Mesenchymal stem cell (in vitro differentiated cells and primary cell): ENCODE measurements at regions not wholly inside any gene's neighbourhood (a gene's known extent, or its start where the extent isn't known, plus 50 kb on each side); places are given as distances from the start of the nearest gene placed in this dataset.

Experiments
- DNase-seq: peaks from one replicate; pipeline ENCODE4 v3.0.0-alpha.2; 2013
- H2AFZ ChIP-seq: one replicate; pipeline ENCODE4 v1.6.1; 2013; ENCODE audit warnings: low read depth, mild to moderate bottlenecking, control low read depth, inconsistent platforms, low read length, moderate library complexity
- H2AK5ac ChIP-seq: 2 replicates; pipeline ENCODE4 v1.6.1; 2013; ENCODE audit warnings: low read length, moderate library complexity, mild to moderate bottlenecking, inconsistent platforms; ENCODE audit not compliant: severe bottlenecking
- H2BK120ac ChIP-seq: one replicate; pipeline ENCODE4 v1.6.1; 2013; ENCODE audit warnings: low read depth, mild to moderate bottlenecking, inconsistent platforms, low read length, moderate library complexity
- H2BK12ac ChIP-seq, 2 experiments: one replicate each; pipeline ENCODE4 v1.6.1; 2013; ENCODE audit warnings: inconsistent platforms in 2 of 2, low read length in 2 of 2, mild to moderate bottlenecking in 2 of 2, moderate library complexity in 2 of 2, control low read depth in 1 of 2
- H2BK15ac ChIP-seq: one replicate; pipeline ENCODE4 v1.6.1; 2013; ENCODE audit warnings: mild to moderate bottlenecking, low read depth, inconsistent platforms; ENCODE audit not compliant: poor library complexity, severe bottlenecking
- H2BK5ac ChIP-seq: 2 replicates; pipeline ENCODE4 v1.6.1; 2013; ENCODE audit warnings: low read depth, mild to moderate bottlenecking, low read length, control low read depth, inconsistent platforms; ENCODE audit not compliant: poor library complexity, severe bottlenecking
- H3K14ac ChIP-seq, 2 experiments: one replicate each; pipeline ENCODE4 v1.6.1; 2013; ENCODE audit warnings: inconsistent platforms in 2 of 2, low read length in 2 of 2, control low read depth in 1 of 2, mild to moderate bottlenecking in 1 of 2, moderate library complexity in 1 of 2
- H3K18ac ChIP-seq, 2 experiments: one replicate each; pipeline ENCODE4 v1.6.1; 2013; ENCODE audit warnings: inconsistent platforms in 2 of 2, low read length in 2 of 2, control low read depth in 1 of 2, low read depth in 1 of 2, mild to moderate bottlenecking in 1 of 2
- H3K23ac ChIP-seq, 2 experiments: one replicate each; pipeline ENCODE4 v1.6.1; 2013; ENCODE audit warnings: inconsistent platforms in 2 of 2, low read length in 2 of 2, mild to moderate bottlenecking in 2 of 2, moderate library complexity in 2 of 2, control low read depth in 1 of 2
- H3K27ac ChIP-seq: 2 replicates; pipeline ENCODE4 v1.5.1; 2013; ENCODE audit warnings: mild to moderate bottlenecking, moderate library complexity, low read length, control low read depth, inconsistent platforms; ENCODE audit not compliant: poor library complexity, severe bottlenecking
- H3K27me3 ChIP-seq, 2 experiments: 2 replicates each; pipeline versions ENCODE4 v1.6.1 to v1.7.0; 2013; ENCODE audit warnings: low read length in 2 of 2, mild to moderate bottlenecking in 2 of 2, moderate library complexity in 2 of 2, control low read depth in 1 of 2, inconsistent platforms in 1 of 2; ENCODE audit not compliant: control insufficient read depth in 1 of 2, insufficient read depth in 1 of 2
- H3K36me3 ChIP-seq, 2 experiments: 2 replicates each; pipeline versions ENCODE4 v1.6.1 to v1.7.0; 2013; ENCODE audit warnings: low read length in 2 of 2, control low read depth in 1 of 2, inconsistent platforms in 1 of 2, low read depth in 1 of 2, mild to moderate bottlenecking in 1 of 2; ENCODE audit not compliant: insufficient read depth in 2 of 2, control insufficient read depth in 1 of 2
- H3K4ac ChIP-seq, 2 experiments: one replicate each; pipeline ENCODE4 v1.6.1; 2013; ENCODE audit warnings: inconsistent platforms in 2 of 2, low read length in 2 of 2, mild to moderate bottlenecking in 2 of 2, moderate library complexity in 2 of 2, control low read depth in 1 of 2, low read depth in 1 of 2
- H3K4me1 ChIP-seq: 2 replicates; pipeline ENCODE4 v1.6.1; 2013; ENCODE audit warnings: low read depth, low read length, control low read depth; ENCODE audit not compliant: control insufficient read depth, insufficient read depth
- H3K4me2 ChIP-seq: 2 replicates; pipeline ENCODE4 v1.6.1; 2013; ENCODE audit warnings: low read length, mild to moderate bottlenecking, inconsistent platforms; ENCODE audit not compliant: poor library complexity, severe bottlenecking
- H3K4me3 ChIP-seq, 2 experiments: 2 replicates each; pipeline versions ENCODE4 v1.5.1 to v1.7.0; 2013; ENCODE audit warnings: low read length in 2 of 2, mild to moderate bottlenecking in 2 of 2, control low read depth in 1 of 2, low read depth in 1 of 2; ENCODE audit not compliant: insufficient read depth in 1 of 2
- H3K79me1 ChIP-seq: replicated peaks from 2 replicates; pipeline ENCODE4 v1.6.1; 2013; ENCODE audit warnings: mild to moderate bottlenecking, control low read depth, low read length, inconsistent platforms; ENCODE audit not compliant: poor library complexity, severe bottlenecking
- H3K9ac ChIP-seq: 2 replicates; pipeline ENCODE4 v1.7.0; 2013; ENCODE audit warnings: mild to moderate bottlenecking, low read length, moderate library complexity
- H3K9me3 ChIP-seq: 2 replicates; pipeline ENCODE4 v1.7.0; 2013; ENCODE audit warnings: mild to moderate bottlenecking, low read length; ENCODE audit not compliant: control insufficient read depth
- H4K8ac ChIP-seq: one replicate; pipeline ENCODE4 v1.6.1; 2013; ENCODE audit warnings: inconsistent platforms, mild to moderate bottlenecking, low read length, moderate library complexity
- H4K91ac ChIP-seq: one replicate; pipeline ENCODE4 v1.6.1; 2013; ENCODE audit warnings: mild to moderate bottlenecking, low read length, inconsistent platforms
- WGBS: methylation state at CpG from one replicate; pipeline ENCODE4 v1.1.7; 2013; ENCODE audit warnings: mixed read lengths; 5-methylcytosine and 5-hydroxymethylcytosine counted together

DNA sequence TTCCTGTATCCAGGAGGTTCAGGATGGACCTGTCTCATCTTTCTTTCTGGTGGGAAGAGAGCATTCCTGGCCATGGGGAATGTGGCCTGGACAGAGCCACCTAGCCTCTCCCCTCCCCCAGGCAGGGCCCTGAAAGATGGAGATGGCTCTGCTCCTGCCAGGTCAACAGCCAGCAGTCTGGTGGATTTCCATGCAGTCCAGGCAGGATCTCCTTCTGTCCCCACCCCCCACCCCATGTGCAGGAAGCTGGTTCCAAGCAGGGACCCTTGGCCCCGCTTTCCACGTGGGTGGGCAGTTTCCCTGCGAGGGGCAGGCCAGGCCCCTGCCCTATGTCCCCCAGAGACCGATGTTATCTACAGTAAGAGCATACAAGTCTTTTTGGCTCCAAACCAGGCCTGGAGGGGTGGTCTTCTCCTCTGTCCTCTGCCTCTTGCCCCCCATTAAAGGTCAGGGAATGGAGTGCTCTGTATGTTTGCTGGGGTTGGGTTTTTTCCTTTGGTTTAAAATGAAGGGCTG lies 240.5 kb downstream of the SEC14L1 start:
- Histone ChIP-seq H3K4me3 (no peak overlapping the region), H2AFZ (no peak overlapping the region), H2BK12ac (peak overlapping the region; percentile 37 to 45), H3K9ac (no peak overlapping the region), H4K91ac (no peak overlapping the region), H2BK5ac (no peak overlapping the region), H3K23ac (no peak overlapping the region), H3K9me3 (no peaks in the 10 kb centered on the region), H3K79me1 (peaks cover 11% of the 10 kb centered on the region), H3K4me2 (no peak overlapping the region), H3K4me1 (peaks cover 70% of the 10 kb centered on the region), H3K4ac (no peak overlapping the region), H2BK120ac (no peak overlapping the region), H2AK5ac (peak overlapping the region; percentile 30), H3K27ac (no peak overlapping the region), H3K14ac (peak overlapping the region in 1 of 2 experiments; percentile 29), H3K18ac (peak overlapping the region; percentile 38 to 71), H4K8ac (peak overlapping the region; percentile 55), H2BK15ac (peak overlapping the region; percentile 49), H3K36me3 (peaks cover 7 to 60% of the 10 kb centered on the region in 2 experiments), H3K27me3 (no peaks in the 10 kb centered on the region)
- no peak for DNase-seq
- 39% methylated on average over 4 of the region's 4 CpGs for WGBS

DNA sequence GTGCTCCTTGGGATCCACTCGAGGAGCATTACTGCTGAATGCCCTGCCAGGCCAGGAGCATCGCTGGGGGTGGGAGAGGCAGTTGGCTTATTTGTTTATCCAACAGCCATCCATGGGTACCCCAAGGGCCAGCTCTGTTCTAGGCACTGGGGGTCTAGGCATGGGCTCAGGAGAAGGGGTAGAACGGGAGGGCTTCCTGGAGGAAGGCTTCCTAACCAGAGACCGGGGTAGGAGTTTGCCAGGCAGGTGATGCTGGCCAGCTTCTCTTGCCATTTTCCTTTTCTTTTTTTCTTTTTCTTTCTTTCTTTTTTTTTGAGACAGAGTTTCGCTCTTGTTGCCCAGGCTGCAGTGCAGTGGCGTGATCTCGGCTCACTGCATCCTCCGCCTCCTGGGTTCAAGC lies 241.0 kb downstream of the SEC14L1 start:
- Histone ChIP-seq H2BK12ac (peak overlapping the region in 1 of 2 experiments; percentile 45), H3K4me1 (peaks cover 70% of the 10 kb centered on the region), H2AK5ac (no peak overlapping the region), H2BK15ac (peak overlapping the region; percentile 49), H3K79me1 (peaks cover 11% of the 10 kb centered on the region), H3K9me3 (no peaks in the 10 kb centered on the region), H3K27ac (no peak overlapping the region), H2BK120ac (no peak overlapping the region), H4K8ac (peak overlapping the region; percentile 51), H3K4me2 (no peak overlapping the region), H3K18ac (peak overlapping the region; percentile 38 to 71), H2AFZ (no peak overlapping the region), H3K14ac (peak overlapping the region in 1 of 2 experiments; percentile 29), H3K4me3 (no peak overlapping the region), H4K91ac (no peak overlapping the region), H3K36me3 (peaks cover 7 to 58% of the 10 kb centered on the region in 2 experiments), H3K23ac (no peak overlapping the region), H3K4ac (peak overlapping the region in 1 of 2 experiments; percentile 58), H2BK5ac (no peak overlapping the region), H3K9ac (no peak overlapping the region), H3K27me3 (no peaks in the 10 kb centered on the region)
- 81% methylated on average over 8 of the region's 8 CpGs for WGBS
- no peak for DNase-seq

DNA sequence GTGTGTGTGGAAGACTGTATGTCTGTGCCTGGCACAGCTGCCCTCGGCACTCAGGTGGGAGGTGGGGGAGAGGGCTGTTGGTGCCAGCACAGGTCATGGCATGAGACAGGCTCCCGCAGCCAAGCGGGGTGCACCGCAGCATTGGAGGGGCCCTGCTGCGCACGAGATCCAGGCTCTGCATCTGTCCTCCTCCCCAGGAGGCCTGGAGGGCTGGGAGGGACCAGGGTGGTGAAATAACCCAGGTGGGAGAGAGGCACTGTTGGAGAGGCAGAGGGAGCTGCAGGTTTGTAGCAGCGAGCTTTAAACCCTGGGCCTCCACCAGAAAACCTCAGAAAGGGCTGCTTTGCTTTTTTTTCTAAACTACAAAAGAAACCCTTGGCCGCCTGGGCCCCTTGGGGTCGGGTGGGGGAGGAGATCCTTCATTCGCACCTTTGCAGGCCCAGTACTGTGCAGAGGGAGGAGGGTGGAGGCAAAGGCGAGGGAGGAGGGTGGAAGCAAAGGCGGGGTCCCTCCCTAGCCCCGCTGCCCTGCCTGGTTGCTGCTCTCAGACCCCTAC lies 241.7 kb downstream of the SEC14L1 start:
- Histone ChIP-seq H3K4me2 (peak overlapping the region; percentile 12), H3K23ac (peak overlapping the region in 1 of 2 experiments; percentile 35), H2AFZ (no peak overlapping the region), H3K79me1 (peaks cover 11% of the 10 kb centered on the region), H2BK15ac (no peak overlapping the region), H3K9ac (no peak overlapping the region), H4K91ac (peak overlapping the region; percentile 4), H3K4ac (peak overlapping the region in 1 of 2 experiments; percentile 42), H3K4me3 (no peak overlapping the region), H3K27me3 (no peaks in the 10 kb centered on the region), H2BK5ac (no peak overlapping the region), H3K14ac (peak overlapping the region in 1 of 2 experiments; percentile 94), H3K36me3 (peaks cover 12 to 60% of the 10 kb centered on the region in 2 experiments), H3K27ac (peak overlapping the region; percentile 6), H3K4me1 (peaks cover 70% of the 10 kb centered on the region), H2BK120ac (no peak overlapping the region), H2BK12ac (peak overlapping the region in 1 of 2 experiments; percentile 94), H3K9me3 (no peaks in the 10 kb centered on the region), H3K18ac (peak overlapping the region; percentile 37 to 89), H4K8ac (no peak overlapping the region), H2AK5ac (peak overlapping the region; percentile 23)
- DNase-seq, result no peak
- 54% methylated on average over 9 of the region's 13 CpGs for WGBS

DNA sequence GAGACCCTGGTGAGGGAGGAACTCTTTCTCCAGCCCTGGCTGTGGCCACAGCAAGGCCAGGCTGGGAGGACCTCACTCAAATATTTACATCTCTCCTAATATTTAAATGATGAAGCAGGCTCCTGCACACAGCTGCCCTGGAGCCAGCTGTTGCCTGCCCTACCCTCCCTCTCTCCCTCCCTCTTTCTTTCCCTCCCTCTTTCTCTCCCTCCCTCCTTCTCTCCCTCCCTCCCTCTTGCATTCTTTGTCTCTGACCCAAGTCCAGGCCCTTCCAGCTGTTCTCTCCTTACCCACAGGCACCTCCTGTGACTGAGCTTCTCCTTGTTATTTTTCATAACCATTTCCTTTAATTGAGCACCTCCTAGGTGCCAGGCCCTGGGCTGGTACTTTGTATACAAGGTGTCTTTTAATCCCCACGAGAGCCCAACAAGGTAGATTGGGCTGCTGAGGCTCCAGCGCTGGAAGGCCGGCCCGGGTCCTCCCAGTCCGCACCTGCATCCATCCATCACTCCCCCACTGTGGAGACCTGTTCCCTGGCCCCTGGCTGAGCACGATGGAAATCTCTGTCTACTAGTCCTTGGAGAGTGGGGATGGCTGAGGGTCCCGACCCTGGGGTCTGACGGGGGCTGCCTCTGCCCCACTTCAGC lies 242.3 kb downstream of the SEC14L1 start:
- Histone ChIP-seq H3K4me2 (no peak overlapping the region), H3K14ac (peak overlapping the region in 1 of 2 experiments; percentile 58), H4K8ac (peak overlapping the region; percentile 31), H2BK15ac (peak overlapping the region; percentile 34), H3K9ac (peak overlapping the region; percentile 17), H3K27ac (no peak overlapping the region), H2BK5ac (no peak overlapping the region), H3K4me3 (no peak overlapping the region), H3K9me3 (no peaks in the 10 kb centered on the region), H3K18ac (peak overlapping the region in 1 of 2 experiments; percentile 13), H3K4ac (no peak overlapping the region), H4K91ac (no peak overlapping the region), H2BK12ac (peak overlapping the region in 1 of 2 experiments; percentile 59), H2AFZ (no peak overlapping the region), H3K79me1 (peaks cover 11% of the 10 kb centered on the region), H3K27me3 (no peaks in the 10 kb centered on the region), H2AK5ac (no peak overlapping the region), H3K36me3 (peaks cover 12 to 60% of the 10 kb centered on the region in 2 experiments), H3K4me1 (peaks cover 66% of the 10 kb centered on the region), H3K23ac (no peak overlapping the region), H2BK120ac (no peak overlapping the region)
- peak; percentile 70 for DNase-seq
- WGBS, result 81% methylated on average over 4 of the region's 8 CpGs
